AG10803 (cell line): ENCODE measurements at regions not wholly inside any gene's neighbourhood (a gene's known extent, or its start where the extent isn't known, plus 50 kb on each side); places are given as distances from the start of the nearest gene placed in this dataset.
"Not testable (repeated sequence)": the region's sequence is repeated elsewhere in the genome, so short reads cannot be mapped to it uniquely, and the experiment has no call there.

Source experiments
- DNase-seq: peaks from one replicate; pipeline ENCODE4 v3.0.0; 2010; ENCODE audit warnings: low read depth
- H3K4me3 ChIP-seq: 2 replicates; pipeline ENCODE4 v1.5.1; 2011; ENCODE audit warnings: mild to moderate bottlenecking, low read length, control low read depth
- CTCF ChIP-seq: conservative IDR thresholded peaks from 2 replicates; pipeline ENCODE4 v1.5.1; 2011; ENCODE audit warnings: mild to moderate bottlenecking, low read length, control low read depth, inconsistent platforms

- DNase-seq = no peak
- H3K4me3 ChIP-seq = no peak overlapping the region
- TF ChIP-seq CTCF = no peak
These were observed 125.2 kb upstream of the EEF2KMT start for GRCh38 chr16:5222761-5223160.

GRCh38 chr16:5221831-5222230 lies 124.2 kb upstream of the EEF2KMT start:
- not testable (repeated sequence) for H3K4me3 ChIP-seq, DNase-seq

- TF ChIP-seq CTCF = no peak
- no peak for DNase-seq
- no peak overlapping the region for H3K4me3 ChIP-seq
These were observed 123.1 kb upstream of the EEF2KMT start for GRCh38 chr16:5220705-5221104.

- DNase-seq = no peak
- H3K4me3 ChIP-seq = no peak overlapping the region
- TF ChIP-seq CTCF = no peak
These were observed 119.0 kb upstream of the EEF2KMT start for GRCh38 chr16:5216441-5217080.

- TF ChIP-seq CTCF = no peak
- no peak for DNase-seq
- no peak overlapping the region for H3K4me3 ChIP-seq
These were observed 118.3 kb upstream of the EEF2KMT start for GRCh38 chr16:5215901-5216300.

GRCh38 chr16:5214466-5214865 lies 116.9 kb upstream of the EEF2KMT start:
- TF ChIP-seq CTCF = no peak
- H3K4me3 ChIP-seq = no peak overlapping the region
- DNase-seq = no peak

- not testable (repeated sequence) for DNase-seq, H3K4me3 ChIP-seq
These were observed 114.9 kb upstream of the EEF2KMT start for GRCh38 chr16:5212501-5212900.

GRCh38 chr16:5207862-5208498 lies 110.4 kb upstream of the EEF2KMT start:
- H3K4me3 ChIP-seq, DNase-seq: not testable (repeated sequence)
